Brain microvascular endothelial cell (primary cell): ENCODE measurements at regions not wholly inside any gene's neighbourhood (a gene's known extent, or its start where the extent isn't known, plus 50 kb on each side); places are given as distances from the start of the nearest gene placed in this dataset.

Experiments used
- DNase-seq: peaks from one replicate; pipeline ENCODE4 v3.0.0-alpha.2; 2020
- H3K27ac ChIP-seq: fragments of 250-450 bp; sonication (Bioruptor Pico); 2 replicates; pipeline ENCODE4 v1.5.1; 2020; ENCODE audit warnings: mild to moderate bottlenecking, moderate library complexity
- H3K27me3 ChIP-seq: fragments of 250-450 bp; sonication (Bioruptor Pico); replicated peaks from 2 replicates; pipeline ENCODE4 v1.5.1; 2020; ENCODE audit warnings: mild to moderate bottlenecking
- H3K36me3 ChIP-seq: fragments of 250-450 bp; sonication (Bioruptor Pico); replicated peaks from 2 replicates; pipeline ENCODE4 v1.5.1; 2020; ENCODE audit warnings: mild to moderate bottlenecking
- H3K4me3 ChIP-seq: 2 replicates; pipeline ENCODE4 v1.5.1; 2011; ENCODE audit warnings: low read depth, mild to moderate bottlenecking, control low read depth, low read length, moderate library complexity
- in situ Hi-C: cut with HindIII; loops from 2 replicates; pipeline ENCODE4 v1.10.0; 2017; ENCODE audit warnings: low sequenced_read_pairs, low pct_ligation_motif_present
- TF ChIP-seq, protein P1 (sequence below): IDR thresholded peaks from 2 replicates; pipeline ENCODE4 v1.5.1; 2011; ENCODE audit warnings: low read depth, mild to moderate bottlenecking, moderate library complexity, low read length, control low read depth, inconsistent platforms; ENCODE audit errors: missing control alignments

GRCh38 chr3:152941859-152942258, 106.9 kb downstream of the P2RY1 start:
- TF ChIP-seq, protein P1, sequence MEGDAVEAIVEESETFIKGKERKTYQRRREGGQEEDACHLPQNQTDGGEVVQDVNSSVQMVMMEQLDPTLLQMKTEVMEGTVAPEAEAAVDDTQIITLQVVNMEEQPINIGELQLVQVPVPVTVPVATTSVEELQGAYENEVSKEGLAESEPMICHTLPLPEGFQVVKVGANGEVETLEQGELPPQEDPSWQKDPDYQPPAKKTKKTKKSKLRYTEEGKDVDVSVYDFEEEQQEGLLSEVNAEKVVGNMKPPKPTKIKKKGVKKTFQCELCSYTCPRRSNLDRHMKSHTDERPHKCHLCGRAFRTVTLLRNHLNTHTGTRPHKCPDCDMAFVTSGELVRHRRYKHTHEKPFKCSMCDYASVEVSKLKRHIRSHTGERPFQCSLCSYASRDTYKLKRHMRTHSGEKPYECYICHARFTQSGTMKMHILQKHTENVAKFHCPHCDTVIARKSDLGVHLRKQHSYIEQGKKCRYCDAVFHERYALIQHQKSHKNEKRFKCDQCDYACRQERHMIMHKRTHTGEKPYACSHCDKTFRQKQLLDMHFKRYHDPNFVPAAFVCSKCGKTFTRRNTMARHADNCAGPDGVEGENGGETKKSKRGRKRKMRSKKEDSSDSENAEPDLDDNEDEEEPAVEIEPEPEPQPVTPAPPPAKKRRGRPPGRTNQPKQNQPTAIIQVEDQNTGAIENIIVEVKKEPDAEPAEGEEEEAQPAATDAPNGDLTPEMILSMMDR = no peak

DNA sequence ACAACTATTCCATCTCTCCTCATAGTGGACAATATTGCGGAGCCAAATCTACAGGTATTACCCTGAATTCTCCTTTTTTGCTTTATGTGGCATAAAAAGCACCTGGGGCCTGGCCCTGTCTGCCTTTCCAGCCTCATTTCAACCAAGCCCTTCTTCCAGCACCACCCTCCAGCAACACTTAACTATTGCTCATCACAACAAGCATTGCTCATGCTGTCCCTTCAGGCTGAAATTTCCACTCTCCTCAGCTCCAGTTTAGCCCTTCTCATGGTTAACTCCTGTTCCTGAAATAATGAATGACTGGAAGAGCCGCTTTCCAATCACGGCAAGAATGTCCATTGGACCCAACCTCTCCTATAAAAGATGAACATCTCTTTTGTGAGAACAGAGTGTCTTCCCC, 107.4 kb downstream of the P2RY1 start:
- in situ Hi-C loops = no loop called here
- peak; percentile 2 for DNase-seq
- TF ChIP-seq, protein P1 = no peak
- no peak overlapping the region for H3K27ac ChIP-seq
- no peaks in the 10 kb centered on the region for H3K27me3 ChIP-seq
- no peaks in the 10 kb centered on the region for H3K36me3 ChIP-seq
- no peak overlapping the region for H3K4me3 ChIP-seq

More at GRCh38 chr3:152941859-152942258, 106.9 kb downstream of the P2RY1 start:
- Histone ChIP-seq H3K36me3 (no peaks in the 10 kb centered on the region), H3K27me3 (no peaks in the 10 kb centered on the region), H3K27ac (no peak overlapping the region), H3K4me3 (no peak overlapping the region)
- DNase-seq = no peak
- in situ Hi-C loops = no loop called here

GRCh38 chr3:152943645-152944044, 108.7 kb downstream of the P2RY1 start:
- H3K4me3 ChIP-seq = no peak overlapping the region
- in situ Hi-C loops = no loop called here
- TF ChIP-seq, protein P1 = no peak
- no peaks in the 10 kb centered on the region for H3K27me3 ChIP-seq
- no peaks in the 10 kb centered on the region for H3K36me3 ChIP-seq
- no peak for DNase-seq
- H3K27ac ChIP-seq = no peak overlapping the region

DNA sequence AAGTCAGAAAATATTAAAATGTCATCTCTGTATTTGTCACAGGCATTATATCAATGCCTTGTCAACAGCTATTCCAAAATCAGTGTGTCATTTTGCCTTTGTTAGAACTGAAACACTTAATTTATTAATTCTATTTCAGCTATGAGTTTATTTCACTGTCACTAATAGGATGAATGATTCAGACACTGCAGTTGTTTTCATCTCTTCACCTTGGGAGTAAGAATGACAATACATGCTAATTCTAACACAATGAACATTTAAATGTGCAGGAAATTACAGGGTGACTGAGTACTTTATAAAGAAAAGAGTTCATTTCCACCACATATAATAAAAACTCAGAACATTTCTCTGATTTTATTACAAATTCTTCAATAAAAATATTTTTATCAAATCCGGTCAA, 109.7 kb downstream of the P2RY1 start:
- TF ChIP-seq, protein P1 = no peak
- DNase-seq = no peak
- Histone ChIP-seq H3K27me3 (no peaks in the 10 kb centered on the region), H3K36me3 (no peaks in the 10 kb centered on the region), H3K27ac (no peak overlapping the region), H3K4me3 (no peak overlapping the region)
- in situ Hi-C loops = no loop called here

GRCh38 chr3:152945556-152945955, 110.6 kb downstream of the P2RY1 start:
- TF ChIP-seq, protein P1 = no peak
- in situ Hi-C loops = no loop called here
- no peak for DNase-seq
- Histone ChIP-seq H3K36me3 (no peaks in the 10 kb centered on the region), H3K27ac (no peak overlapping the region), H3K27me3 (no peaks in the 10 kb centered on the region), H3K4me3 (no peak overlapping the region)

- H3K27me3 ChIP-seq = no peaks in the 10 kb centered on the region
- no peaks in the 10 kb centered on the region for H3K36me3 ChIP-seq
- in situ Hi-C loops = no loop called here
- TF ChIP-seq, protein P1 = no peak
- no peak overlapping the region for H3K27ac ChIP-seq
- no peak overlapping the region for H3K4me3 ChIP-seq
- DNase-seq = no peak
These were observed 122.6 kb downstream of the P2RY1 start for GRCh38 chr3:152957491-152957890.
